PC-3 (cell line): ENCODE measurements at regions not wholly inside any gene's neighbourhood (a gene's known extent, or its start where the extent isn't known, plus 50 kb on each side); places are given as distances from the start of the nearest gene placed in this dataset.

ENCODE experiments used
- ATAC-seq: fragments of 200-7000 bp; cut with Tn5 transposase; 2 replicates; pipeline ENCODE4 v1.9.1; 2020; ENCODE audit warnings: mild to moderate bottlenecking, moderate library complexity
- BruUV-seq: library from RNA; stranded (reverse); fragments of 400-500 nt; replicated peaks from 2 replicates; lab custom pipeline; 2021; lab: Mats Ljungman, UMichigan
- CTCF ChIA-PET: fragments of 300-600 bp; sonication (Branson Sonifier 250); formaldehyde crosslinking; loops from one replicate; lab custom pipeline; 2022; ENCODE audit warnings: antibody characterized with exemption; lab: Charles Lee
- POLR2A ChIA-PET: fragments of 300-600 bp; sonication (Branson Sonifier 250); formaldehyde crosslinking; loops from one replicate; lab custom pipeline; 2022; ENCODE audit warnings: antibody characterized with exemption; ENCODE audit not compliant: unreplicated experiment; lab: Charles Lee
- DNase-seq: peaks from one replicate; pipeline ENCODE4 v3.0.0-alpha.2; 2015
- H2AFZ ChIP-seq: fragments of 300-600 bp; sonication (generic); 2 replicates; pipeline ENCODE4 v1.6.0; 2016; ENCODE audit warnings: antibody characterized with exemption, low read length
- H3F3A ChIP-seq: fragments of 300-600 bp; sonication (generic); one replicate; pipeline ENCODE4 v1.6.0; 2017; ENCODE audit warnings: antibody characterized with exemption, low read length, control low read depth, mild to moderate bottlenecking; ENCODE audit not compliant: unreplicated experiment
- H3K27ac ChIP-seq: fragments of 300-600 bp; sonication (generic); 2 replicates; pipeline ENCODE4 v1.5.1; 2016; ENCODE audit warnings: mild to moderate bottlenecking, low read length
- H3K27me3 ChIP-seq: fragments of 300-600 bp; sonication (generic); 2 replicates; pipeline ENCODE4 v1.6.1; 2016; ENCODE audit warnings: low read length, mixed read lengths
- H3K36me3 ChIP-seq: fragments of 300-600 bp; sonication (generic); 2 replicates; pipeline ENCODE4 v1.6.1; 2016; ENCODE audit warnings: low read depth, mixed run types, low read length, mixed read lengths
- H3K4me1 ChIP-seq: fragments of 300-600 bp; sonication (generic); 2 replicates; pipeline ENCODE4 v1.5.1; 2016; ENCODE audit warnings: low read length; ENCODE audit not compliant: insufficient read depth
- H3K4me2 ChIP-seq: fragments of 300-600 bp; sonication (generic); 2 replicates; pipeline ENCODE4 v1.6.0; 2016; ENCODE audit warnings: low read length
- H3K4me3 ChIP-seq: fragments of 300-600 bp; sonication (generic); 2 replicates; pipeline ENCODE4 v1.5.1; 2016; ENCODE audit warnings: mild to moderate bottlenecking, low read length, mixed read lengths
- H3K79me2 ChIP-seq: fragments of 300-600 bp; sonication (generic); 2 replicates; pipeline ENCODE4 v1.6.1; 2017; ENCODE audit warnings: low read length, mixed read lengths
- H3K9ac ChIP-seq: fragments of 300-600 bp; sonication (generic); 2 replicates; pipeline ENCODE4 v1.6.0; 2016; ENCODE audit warnings: mild to moderate bottlenecking, low read length
- H3K9me2 ChIP-seq: fragments of 300-600 bp; sonication (generic); replicated peaks from 2 replicates; pipeline ENCODE4 v1.6.1; 2016; ENCODE audit warnings: mixed run types, low read length, mixed read lengths
- H3K9me3 ChIP-seq: fragments of 300-600 bp; sonication (generic); 2 replicates; pipeline ENCODE4 v1.6.1; 2016; ENCODE audit warnings: low read length, mixed read lengths
- H4K20me1 ChIP-seq: fragments of 300-600 bp; sonication (generic); 2 replicates; pipeline ENCODE4 v1.6.1; 2016; ENCODE audit warnings: low read length, mixed read lengths
- EZH2 ChIP-seq: fragments of 300-600 bp; sonication (generic); IDR thresholded peaks from one replicate; pipeline ENCODE4 v1.6.1; 2017; ENCODE audit warnings: antibody characterized with exemption, mild to moderate bottlenecking, low read length; ENCODE audit not compliant: unreplicated experiment
- EZH2phosphoT487 ChIP-seq: fragments of 300-600 bp; sonication (generic); IDR thresholded peaks from 2 replicates; pipeline ENCODE4 v1.6.1; 2018; ENCODE audit warnings: mild to moderate bottlenecking, antibody characterized with exemption, low read length, borderline replicate concordance
- intact Hi-C: fragments of 100-400 bp; cut with micrococcal nuclease; formaldehyde crosslinking; loops from 2 replicates; pipeline ENCODE4 v1.9.0; 2023
- TF ChIP-seq, protein P1 (sequence below): fragments of 300-600 bp; sonication (generic); conservative IDR thresholded peaks from 2 replicates; pipeline ENCODE4 v1.5.1; 2017; ENCODE audit warnings: antibody characterized with exemption, low read depth, mild to moderate bottlenecking, low read length

DNA sequence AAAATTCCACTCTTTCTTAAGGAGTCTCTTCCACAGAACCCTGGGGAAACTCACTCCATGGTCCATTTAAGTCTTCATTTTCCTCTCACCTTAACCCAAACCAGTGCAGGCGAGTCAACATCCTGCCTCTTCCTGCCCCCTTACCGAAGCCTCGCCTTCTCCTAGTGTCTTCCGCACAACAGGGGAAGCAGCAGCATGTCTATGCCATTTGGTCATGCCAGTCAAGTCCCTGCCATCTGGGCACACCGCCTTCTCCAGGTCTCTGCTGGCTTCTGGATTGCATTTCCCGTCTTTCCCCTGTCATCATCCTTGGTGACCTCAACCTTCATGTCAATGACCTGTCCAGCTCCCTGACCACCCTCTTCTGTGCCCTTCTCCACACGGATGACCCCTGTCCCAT, 77.3 kb upstream of the FZD7 start:
- Histone ChIP-seq H3K4me1 (peaks cover 7% of the 10 kb centered on the region), H3K79me2 (no peaks in the 10 kb centered on the region), H3K4me3 (no peak overlapping the region), H3K4me2 (no peak overlapping the region), H3K27me3 (no peaks in the 10 kb centered on the region), H3K9ac (no peak overlapping the region), H2AFZ (no peak overlapping the region), H4K20me1 (no peaks in the 10 kb centered on the region), H3K9me2 (no peaks in the 10 kb centered on the region), H3F3A (no peaks in the 10 kb centered on the region), H3K27ac (no peak overlapping the region), H3K36me3 (no peaks in the 10 kb centered on the region), H3K9me3 (no peaks in the 10 kb centered on the region)
- BruUV-seq: no TSS peak
- no peak for DNase-seq
- intact Hi-C loops: no loop called here
- no peak for TF ChIP-seq EZH2phosphoT487
- TF ChIP-seq, protein P1, sequence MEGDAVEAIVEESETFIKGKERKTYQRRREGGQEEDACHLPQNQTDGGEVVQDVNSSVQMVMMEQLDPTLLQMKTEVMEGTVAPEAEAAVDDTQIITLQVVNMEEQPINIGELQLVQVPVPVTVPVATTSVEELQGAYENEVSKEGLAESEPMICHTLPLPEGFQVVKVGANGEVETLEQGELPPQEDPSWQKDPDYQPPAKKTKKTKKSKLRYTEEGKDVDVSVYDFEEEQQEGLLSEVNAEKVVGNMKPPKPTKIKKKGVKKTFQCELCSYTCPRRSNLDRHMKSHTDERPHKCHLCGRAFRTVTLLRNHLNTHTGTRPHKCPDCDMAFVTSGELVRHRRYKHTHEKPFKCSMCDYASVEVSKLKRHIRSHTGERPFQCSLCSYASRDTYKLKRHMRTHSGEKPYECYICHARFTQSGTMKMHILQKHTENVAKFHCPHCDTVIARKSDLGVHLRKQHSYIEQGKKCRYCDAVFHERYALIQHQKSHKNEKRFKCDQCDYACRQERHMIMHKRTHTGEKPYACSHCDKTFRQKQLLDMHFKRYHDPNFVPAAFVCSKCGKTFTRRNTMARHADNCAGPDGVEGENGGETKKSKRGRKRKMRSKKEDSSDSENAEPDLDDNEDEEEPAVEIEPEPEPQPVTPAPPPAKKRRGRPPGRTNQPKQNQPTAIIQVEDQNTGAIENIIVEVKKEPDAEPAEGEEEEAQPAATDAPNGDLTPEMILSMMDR: no peak
- TF ChIP-seq EZH2: no peak
- no peak for ATAC-seq
- POLR2A ChIA-PET: no interaction called here
- CTCF ChIA-PET: no interaction called here

DNA sequence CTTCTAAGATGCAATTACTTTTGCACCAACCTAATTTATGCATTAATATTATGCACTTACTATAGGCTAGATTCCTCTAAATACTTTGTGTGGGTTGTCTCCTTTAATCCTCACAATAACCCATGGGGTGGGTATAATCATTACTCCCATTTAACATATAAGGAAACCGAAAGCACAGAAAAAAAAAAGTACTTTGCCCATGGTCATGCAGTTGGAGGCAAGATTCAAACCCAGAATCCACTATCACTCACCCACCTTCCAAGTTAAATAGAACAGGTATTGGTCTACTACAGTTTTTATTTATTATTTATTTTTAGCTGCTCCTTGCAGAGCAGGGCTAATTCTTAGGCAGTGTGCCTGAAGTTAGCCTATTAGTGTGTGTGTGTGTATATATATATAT, 76.6 kb upstream of the FZD7 start:
- H3F3A ChIP-seq: no peaks in the 10 kb centered on the region
- H3K9me2 ChIP-seq: no peaks in the 10 kb centered on the region
- ChIA-PET POLR2A (no interaction called here), CTCF (no interaction called here)
- no peaks in the 10 kb centered on the region for H3K79me2 ChIP-seq
- no peak overlapping the region for H3K4me2 ChIP-seq
- no TSS peak for BruUV-seq
- H3K4me1 ChIP-seq: peaks cover 7% of the 10 kb centered on the region
- ATAC-seq: no peak
- no peaks in the 10 kb centered on the region for H3K36me3 ChIP-seq
- no peak overlapping the region for H2AFZ ChIP-seq
- no peak overlapping the region for H3K4me3 ChIP-seq
- no peak overlapping the region for H3K9ac ChIP-seq
- H3K27me3 ChIP-seq: no peaks in the 10 kb centered on the region
- intact Hi-C loops: no loop called here
- TF ChIP-seq EZH2phosphoT487 (no peak), EZH2 (no peak)
- TF ChIP-seq, protein P1: no peak
- H3K9me3 ChIP-seq: no peaks in the 10 kb centered on the region
- H4K20me1 ChIP-seq: no peaks in the 10 kb centered on the region
- no peak for DNase-seq
- no peak overlapping the region for H3K27ac ChIP-seq

DNA sequence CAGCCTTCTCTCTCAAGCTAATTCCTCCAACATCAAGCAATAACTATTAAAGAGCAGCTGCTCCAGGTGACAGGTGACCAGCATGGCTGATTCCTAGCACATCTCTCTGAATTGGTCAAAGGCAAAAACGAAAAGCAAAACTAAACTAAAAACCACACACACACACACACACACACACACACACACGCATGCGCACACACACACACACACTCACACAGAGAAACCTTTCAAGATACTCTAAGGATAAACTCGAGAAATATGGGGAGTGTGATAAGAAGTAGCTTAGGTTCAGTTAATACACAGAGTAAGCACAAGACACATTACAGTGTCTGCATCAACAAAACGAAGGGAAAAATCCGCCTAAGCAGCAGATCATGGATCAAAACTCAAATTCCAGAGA, 74.5 kb upstream of the FZD7 start:
- ChIA-PET CTCF (no interaction called here), POLR2A (no interaction called here)
- Histone ChIP-seq H2AFZ (no peak overlapping the region), H3K36me3 (no peaks in the 10 kb centered on the region), H3K4me3 (no peak overlapping the region), H4K20me1 (no peaks in the 10 kb centered on the region), H3K9ac (no peak overlapping the region), H3K9me3 (no peaks in the 10 kb centered on the region), H3F3A (no peaks in the 10 kb centered on the region), H3K27ac (no peak overlapping the region), H3K4me2 (no peak overlapping the region), H3K9me2 (0 out of 2 replicates have a peak, but pooled peaks cover 5% of the 10 kb centered on the region), H3K27me3 (no peaks in the 10 kb centered on the region), H3K79me2 (no peaks in the 10 kb centered on the region), H3K4me1 (peaks cover 7% of the 10 kb centered on the region)
- intact Hi-C loops: no loop called here
- ATAC-seq: no peak
- DNase-seq: no peak
- TF ChIP-seq, protein P1: no peak
- TF ChIP-seq EZH2phosphoT487: no peak
- no peak for TF ChIP-seq EZH2
- BruUV-seq: no TSS peak
